ENCODE measurements at regions not wholly inside any gene's neighbourhood (a gene's known extent, or its start where the extent isn't known, plus 50 kb on each side); places are given as distances from the start of the nearest gene placed in this dataset.

GRCh38 chr2:105458076-105458475, 59.2 kb upstream of the FHL2 start:
- H3K4me3 ChIP-seq (ENCODE audit: low read depth, low read length) = no peak overlapping the region
- H3K9me3 ChIP-seq (ENCODE audit: control insufficient read depth, insufficient read depth, low read length) = peaks cover 4% of the 10 kb centered on the region; the same call in 1 of the 2 replicates
- ChIA-PET POLR2A (no interaction called here), CTCF (no interaction called here)
- peaks cover 20% of the 10 kb centered on the region for H3K27me3 ChIP-seq (ENCODE audit: control insufficient read depth, insufficient read depth, low read length)
- no peak for TF ChIP-seq CTCF (IDR thresholded peaks at IDR 0.05; ENCODE audit: low read depth, low read length)
- no peak for DNase-seq (ENCODE audit: low read depth, low spot score)
- H3K27ac ChIP-seq (ENCODE audit: low read depth, low read length) = no peak overlapping the region

- Histone ChIP-seq H3K4me3 (ENCODE audit: low read depth, low read length) (no peak overlapping the region), H3K27ac (ENCODE audit: low read depth, low read length) (no peak overlapping the region), H3K9me3 (ENCODE audit: control insufficient read depth, insufficient read depth, low read length) (peaks cover 4% of the 10 kb centered on the region; the same call in 1 of the 2 replicates), H3K27me3 (ENCODE audit: control insufficient read depth, insufficient read depth, low read length) (peaks cover 10% of the 10 kb centered on the region)
- DNase-seq (ENCODE audit: low read depth, low spot score) = peak; percentile 61
- POLR2A ChIA-PET = no interaction called here
- TF ChIP-seq CTCF (IDR thresholded peaks at IDR 0.05; ENCODE audit: low read depth, low read length) = no peak
- CTCF ChIA-PET = interaction anchor here (1.2 to 1.6 kb wide), 2 partner anchors 66 to 110 kb away, joined by 3 to 6 read pairs; no protein-coding TSS in a partner anchor
Measured at GRCh38 chr2:105455488-105456003, 56.7 kb upstream of the FHL2 start.

GRCh38 chr2:105454801-105455485, 56.1 kb upstream of the FHL2 start:
- peaks cover 4% of the 10 kb centered on the region; the same call in 1 of the 2 replicates for H3K9me3 ChIP-seq (ENCODE audit: control insufficient read depth, insufficient read depth, low read length)
- no peak overlapping the region for H3K4me3 ChIP-seq (ENCODE audit: low read depth, low read length)
- peaks cover 9% of the 10 kb centered on the region for H3K27me3 ChIP-seq (ENCODE audit: control insufficient read depth, insufficient read depth, low read length)
- ChIA-PET CTCF (interaction anchor here (1.6 kb wide), 1 partner anchor 66 kb away, joined by 6 read pairs; no protein-coding TSS in a partner anchor), POLR2A (no interaction called here)
- peak; percentile 56 for TF ChIP-seq CTCF (IDR thresholded peaks at IDR 0.05; ENCODE audit: low read depth, low read length)
- no peak for DNase-seq (ENCODE audit: low read depth, low spot score)
- H3K27ac ChIP-seq (ENCODE audit: low read depth, low read length) = no peak overlapping the region

GRCh38 chr2:105451571-105452166, 52.8 kb upstream of the FHL2 start:
- no peaks in the 10 kb centered on the region for H3K9me3 ChIP-seq (ENCODE audit: control insufficient read depth, insufficient read depth, low read length)
- no peak overlapping the region for H3K27ac ChIP-seq (ENCODE audit: low read depth, low read length)
- no peak for DNase-seq (ENCODE audit: low read depth, low spot score)
- CTCF ChIA-PET = no interaction called here
- no peak for TF ChIP-seq CTCF (IDR thresholded peaks at IDR 0.05; ENCODE audit: low read depth, low read length)
- POLR2A ChIA-PET = interaction anchor here (0.6 kb wide), 1 partner anchor 249 kb away, joined by 5 read pairs; no protein-coding TSS in a partner anchor
- peaks cover 3% of the 10 kb centered on the region for H3K27me3 ChIP-seq (ENCODE audit: control insufficient read depth, insufficient read depth, low read length)
- H3K4me3 ChIP-seq (ENCODE audit: low read depth, low read length) = no peak overlapping the region

GRCh38 chr2:105450471-105450870, 51.6 kb upstream of the FHL2 start:
- no peak for DNase-seq (ENCODE audit: low read depth, low spot score)
- ChIA-PET POLR2A (no interaction called here), CTCF (no interaction called here)
- peaks cover 3% of the 10 kb centered on the region for H3K27me3 ChIP-seq (ENCODE audit: control insufficient read depth, insufficient read depth, low read length)
- TF ChIP-seq CTCF (IDR thresholded peaks at IDR 0.05; ENCODE audit: low read depth, low read length) = no peak
- no peak overlapping the region for H3K27ac ChIP-seq (ENCODE audit: low read depth, low read length)
- no peaks in the 10 kb centered on the region for H3K9me3 ChIP-seq (ENCODE audit: control insufficient read depth, insufficient read depth, low read length)
- no peak overlapping the region for H3K4me3 ChIP-seq (ENCODE audit: low read depth, low read length)
